Keratinocyte (primary cell): ENCODE measurements at regions not wholly inside any gene's neighbourhood (a gene's known extent, or its start where the extent isn't known, plus 50 kb on each side); places are given as distances from the start of the nearest gene placed in this dataset.
"Not testable (repeated sequence)": the region's sequence is repeated elsewhere in the genome, so short reads cannot be mapped to it uniquely, and the experiment has no call there.

Experiments used
- DNase-seq: peaks from one replicate; pipeline ENCODE4 v3.0.0-alpha.2; 2011; ENCODE audit warnings: low read depth, missing footprints, low spot score
- FAIRE-seq: peaks from 2 replicates; lab custom pipeline; 2011; peaks lifted over from hg19 to GRCh38; lab: Jason Lieb, UNC
- H2AFZ ChIP-seq: 2 replicates; pipeline ENCODE4 v1.6.0; 2012; ENCODE audit warnings: low read length, control low read depth, inconsistent platforms; ENCODE audit not compliant: control insufficient read depth
- H3K27ac ChIP-seq: 2 replicates; pipeline ENCODE4 v1.5.1; 2011; ENCODE audit warnings: low read length; ENCODE audit not compliant: control insufficient read depth, insufficient read depth
- H3K27me3 ChIP-seq: 3 replicates; pipeline ENCODE4 v1.6.0; 2011; ENCODE audit warnings: low read length; ENCODE audit not compliant: control insufficient read depth, insufficient read depth; ENCODE audit errors: extremely low read depth
- H3K36me3 ChIP-seq, 2 experiments: 2 replicates in 1 of 2; 3 replicates in 1 of 2; pipeline ENCODE4 v1.5.1; 2011; ENCODE audit warnings: low read length in 2 of 2, mild to moderate bottlenecking in 1 of 2; ENCODE audit not compliant: control insufficient read depth in 2 of 2, insufficient read depth in 2 of 2; ENCODE audit errors: extremely low read depth in 1 of 2
- H3K4me1 ChIP-seq: 3 replicates; pipeline ENCODE4 v1.5.1; 2011; ENCODE audit warnings: low read length; ENCODE audit not compliant: control insufficient read depth, insufficient read depth; ENCODE audit errors: extremely low read depth
- H3K4me2 ChIP-seq: 3 replicates; pipeline ENCODE4 v1.6.0; 2011; ENCODE audit warnings: low read depth, low read length; ENCODE audit not compliant: control insufficient read depth, insufficient read depth; ENCODE audit errors: extremely low read depth
- H3K4me3 ChIP-seq, 3 experiments: fragments of 200-600 bp in 1 of 3; sonication (generic) in 1 of 3; 2 replicates in 2 of 3; 3 replicates in 1 of 3; pipeline ENCODE4 v1.5.1; 2011 to 2016; ENCODE audit warnings: low read length in 3 of 3, mild to moderate bottlenecking in 3 of 3, control low read depth in 2 of 3, inconsistent platforms in 1 of 3, low read depth in 1 of 3, mixed read lengths in 1 of 3, mixed run types in 1 of 3, moderate library complexity in 1 of 3; ENCODE audit not compliant: control insufficient read depth in 2 of 3, insufficient read depth in 2 of 3; ENCODE audit errors: extremely low read depth in 1 of 3
- H3K79me2 ChIP-seq: 2 replicates; pipeline ENCODE4 v1.6.0; 2012; ENCODE audit warnings: low read length; ENCODE audit not compliant: control insufficient read depth, insufficient read depth
- H3K9ac ChIP-seq: 3 replicates; pipeline ENCODE4 v1.6.0; 2011; ENCODE audit warnings: low read length; ENCODE audit not compliant: control insufficient read depth, insufficient read depth; ENCODE audit errors: extremely low read depth
- H3K9me1 ChIP-seq: 3 replicates; pipeline ENCODE4 v1.6.0; 2011; ENCODE audit warnings: low read length; ENCODE audit not compliant: control insufficient read depth, insufficient read depth; ENCODE audit errors: extremely low read depth
- H3K9me3 ChIP-seq: 2 replicates; pipeline ENCODE4 v1.5.1; 2012; ENCODE audit warnings: low read depth, low read length; ENCODE audit not compliant: control insufficient read depth
- H4K20me1 ChIP-seq: 3 replicates; pipeline ENCODE4 v1.6.0; 2011; ENCODE audit warnings: low read length; ENCODE audit not compliant: control insufficient read depth, insufficient read depth; ENCODE audit errors: extremely low read depth
- CTCF ChIP-seq, 3 experiments: IDR thresholded peaks in 1 of 3; conservative IDR thresholded peaks in 1 of 3; optimal IDR thresholded peaks in 1 of 3; 2 replicates in 2 of 3; 3 replicates in 1 of 3; pipeline versions ENCODE3 to v1.5.1; 2011; ENCODE audit warnings: low read length in 3 of 3, mild to moderate bottlenecking in 3 of 3, moderate library complexity in 2 of 3, control low read depth in 1 of 3, inconsistent platforms in 1 of 3; ENCODE audit not compliant: insufficient read depth in 2 of 3; ENCODE audit errors: extremely low read depth in 1 of 3
- EZH2 ChIP-seq: IDR thresholded peaks from one replicate; pipeline ENCODE4 v1.6.1; 2012; ENCODE audit warnings: inconsistent platforms, mild to moderate bottlenecking, low read length, moderate library complexity
- dilution Hi-C: fragments of 300-500 bp; cut with MboI; formaldehyde crosslinking; loops from one replicate; pipeline ENCODE4 v1.7.0; 2020; ENCODE audit warnings: low sequenced_read_pairs; ENCODE audit not compliant: extremely low pct_ligation_motif_present

GRCh38 chr20:48437146-48437545 is 390.7 kb downstream of the PREX1 start:
- H3K36me3 ChIP-seq, result no peaks in the 10 kb centered on the region
- no peak overlapping the region for H3K4me2 ChIP-seq
- no peak for TF ChIP-seq EZH2
- no peak for TF ChIP-seq CTCF (optimal IDR thresholded peaks at IDR 0.05 in 1 of 3, IDR thresholded peaks at IDR 0.05 in 1 of 3, conservative IDR thresholded peaks at IDR 0.05 in 1 of 3; ENCODE audit: extremely low read depth in 1 of 3, insufficient read depth in 2 of 3, low read length in 3 of 3)
- no peaks in the 10 kb centered on the region for H3K9me1 ChIP-seq
- DNase-seq, result no peak
- FAIRE-seq, result no peak
- no peaks in the 10 kb centered on the region for H3K9me3 ChIP-seq
- dilution Hi-C loops, result no loop called here
- H3K79me2 ChIP-seq, result no peaks in the 10 kb centered on the region
- no peaks in the 10 kb centered on the region for H3K27me3 ChIP-seq
- no peaks in the 10 kb centered on the region for H3K4me1 ChIP-seq
- H2AFZ ChIP-seq, result no peak overlapping the region
- no peak overlapping the region for H3K4me3 ChIP-seq
- H3K27ac ChIP-seq, result no peak overlapping the region
- no peak overlapping the region for H3K9ac ChIP-seq
- no peaks in the 10 kb centered on the region for H4K20me1 ChIP-seq

- H3K9me1 ChIP-seq, result not testable (repeated sequence)
Observed at GRCh38 chr20:48436609-48437008, 391.2 kb downstream of the PREX1 start.

GRCh38 chr20:48433178-48433577 is 394.6 kb downstream of the PREX1 start:
- no peak for FAIRE-seq
- no peaks in the 10 kb centered on the region for H4K20me1 ChIP-seq
- no peaks in the 10 kb centered on the region for H3K27me3 ChIP-seq
- H3K27ac ChIP-seq, result no peak overlapping the region
- TF ChIP-seq CTCF (optimal IDR thresholded peaks at IDR 0.05 in 1 of 3, IDR thresholded peaks at IDR 0.05 in 1 of 3, conservative IDR thresholded peaks at IDR 0.05 in 1 of 3; ENCODE audit: extremely low read depth in 1 of 3, insufficient read depth in 2 of 3, low read length in 3 of 3) (no peak), EZH2 (no peak)
- H3K4me3 ChIP-seq, result no peak overlapping the region
- H3K9ac ChIP-seq, result no peak overlapping the region
- H3K4me1 ChIP-seq, result no peaks in the 10 kb centered on the region
- no peaks in the 10 kb centered on the region for H3K9me3 ChIP-seq
- no peaks in the 10 kb centered on the region for H3K36me3 ChIP-seq
- no peaks in the 10 kb centered on the region for H3K9me1 ChIP-seq
- no peaks in the 10 kb centered on the region for H3K79me2 ChIP-seq
- no peak overlapping the region for H3K4me2 ChIP-seq
- H2AFZ ChIP-seq, result no peak overlapping the region
- dilution Hi-C loops, result no loop called here
- DNase-seq, result no peak

More at GRCh38 chr20:48436609-48437008, 391.2 kb downstream of the PREX1 start:
- H3K9ac ChIP-seq, H3K4me2 ChIP-seq, H3K9me3 ChIP-seq, H2AFZ ChIP-seq, H3K27me3 ChIP-seq, H4K20me1 ChIP-seq, DNase-seq, H3K4me3 ChIP-seq, H3K27ac ChIP-seq, H3K4me1 ChIP-seq, H3K79me2 ChIP-seq, H3K36me3 ChIP-seq, dilution Hi-C loops, FAIRE-seq: not testable (repeated sequence)
